HepG2 (cell line): ENCODE measurements at regions not wholly inside any gene's neighbourhood (a gene's known extent, or its start where the extent isn't known, plus 50 kb on each side); places are given as distances from the start of the nearest gene placed in this dataset.

ENCODE experiments used
- CHD4 ChIP-seq: fragments of 200-600 bp; sonication (generic); IDR thresholded peaks from 2 replicates; pipeline ENCODE4 v1.7.0; 2017; ENCODE audit warnings: mild to moderate bottlenecking, low read length, borderline replicate concordance
- HINFP ChIP-seq: sonication (generic); formaldehyde crosslinking; IDR thresholded peaks from 2 replicates; pipeline ENCODE4 v1.4.0; 2020; ENCODE audit warnings: low read depth, mild to moderate bottlenecking, missing genetic modification reagents
- HOXA5 ChIP-seq: sonication (generic); formaldehyde crosslinking; IDR thresholded peaks from 2 replicates; pipeline ENCODE4 v1.4.0; 2020; ENCODE audit warnings: missing genetic modification reagents
- PCBP1 ChIP-seq: fragments of 200-400 bp; formaldehyde crosslinking; IDR thresholded peaks from 2 replicates; pipeline ENCODE4 v1.6.1; 2017; ENCODE audit warnings: mild to moderate bottlenecking, low read depth, low read length, borderline replicate concordance
- PTBP1 ChIP-seq: fragments of 200-400 bp; formaldehyde crosslinking; IDR thresholded peaks from 2 replicates; pipeline ENCODE4 v1.6.1; 2018; ENCODE audit warnings: low read length, low read depth; ENCODE audit not compliant: poor library complexity, severe bottlenecking
- RBAK ChIP-seq: sonication (generic); formaldehyde crosslinking; IDR thresholded peaks from 2 replicates; pipeline ENCODE4 v1.5.1; 2020; ENCODE audit warnings: mild to moderate bottlenecking, missing genetic modification reagents
- SAP130 ChIP-seq: IDR thresholded peaks from 2 replicates; pipeline ENCODE4 v1.6.1; 2016; ENCODE audit warnings: low read depth
- SIX1 ChIP-seq: sonication (generic); formaldehyde crosslinking; IDR thresholded peaks from 2 replicates; pipeline ENCODE4 v1.4.0; 2020; ENCODE audit warnings: missing genetic modification reagents, borderline replicate concordance
- TCF7 ChIP-seq: sonication (generic); IDR thresholded peaks from 2 replicates; pipeline ENCODE4 v1.6.1; 2016; ENCODE audit warnings: antibody characterized with exemption, low read depth
- TRIM24 ChIP-seq: sonication (generic); formaldehyde crosslinking; IDR thresholded peaks from 2 replicates; pipeline ENCODE4 v1.8.0; 2022; ENCODE audit warnings: mild to moderate bottlenecking, missing genetic modification reagents
- TSC22D2 ChIP-seq: sonication (generic); formaldehyde crosslinking; IDR thresholded peaks from 2 replicates; pipeline ENCODE4 v1.5.1; 2020; ENCODE audit warnings: missing genetic modification reagents, mild to moderate bottlenecking, borderline replicate concordance
- ZBED4 ChIP-seq: sonication (generic); formaldehyde crosslinking; IDR thresholded peaks from 2 replicates; pipeline ENCODE4 v1.4.0; 2020; ENCODE audit warnings: missing genetic modification reagents, borderline replicate concordance
- ZBTB14 ChIP-seq: sonication (generic); formaldehyde crosslinking; IDR thresholded peaks from 2 replicates; pipeline ENCODE4 v1.4.0; 2020; ENCODE audit warnings: missing genetic modification reagents
- ZBTB42 ChIP-seq: sonication (generic); formaldehyde crosslinking; IDR thresholded peaks from 2 replicates; pipeline ENCODE4 v1.5.0; 2020; ENCODE audit warnings: mild to moderate bottlenecking, missing genetic modification reagents
- ZNF160 ChIP-seq: sonication (generic); formaldehyde crosslinking; IDR thresholded peaks from 2 replicates; pipeline ENCODE4 v1.8.0; 2022; ENCODE audit warnings: mild to moderate bottlenecking, inconsistent platforms, missing genetic modification reagents
- ZNF605 ChIP-seq: sonication (generic); formaldehyde crosslinking; IDR thresholded peaks from 2 replicates; pipeline ENCODE4 v1.8.0; 2022; ENCODE audit warnings: mild to moderate bottlenecking, missing genetic modification reagents
- ZNF670 ChIP-seq: sonication (generic); formaldehyde crosslinking; IDR thresholded peaks from 2 replicates; pipeline ENCODE4 v1.8.0; 2022; ENCODE audit warnings: mild to moderate bottlenecking, missing genetic modification reagents, borderline replicate concordance
- ZNF7 ChIP-seq: IDR thresholded peaks from 2 replicates; pipeline ENCODE4 v1.6.1; 2016; ENCODE audit warnings: missing biosample characterization, missing genetic modification reagents
- ZNF75D ChIP-seq: sonication (generic); formaldehyde crosslinking; IDR thresholded peaks from 2 replicates; pipeline ENCODE4 v1.8.1; 2023; ENCODE audit warnings: missing genetic modification reagents, mild to moderate bottlenecking, borderline replicate concordance

GRCh38 chr2:42928161-42928691 lies 135.8 kb upstream of the HAAO start (continued):
- TF ChIP-seq ZBTB14 (CRISPR knock-in tag) (no peak), SIX1 (CRISPR knock-in tag) (no peak), ZNF75D (CRISPR knock-in tag) (no peak), CHD4 (no peak; the same call in 1 of the 2 replicates), ZNF160 (CRISPR knock-in tag) (no peak), ZBTB42 (CRISPR knock-in tag) (no peak; the same call in 1 of the 2 replicates), PTBP1 (no peak), ZBED4 (no peak), ZNF670 (CRISPR knock-in tag) (peak; percentile 63; the same call in 1 of the 2 replicates), SAP130 (CRISPR knock-in tag) (0 out of 2 replicates have a peak, but pooled peaks have one; percentile 45), HINFP (CRISPR knock-in tag) (peak; percentile 67; the same call in 1 of the 2 replicates), RBAK (CRISPR knock-in tag) (no peak), TCF7 (peak; percentile 49; the same call in 1 of the 2 replicates), ZNF605 (CRISPR knock-in tag) (no peak), ZNF7 (CRISPR knock-in tag) (no peak), TRIM24 (CRISPR knock-in tag) (no peak), PCBP1 (no peak), TSC22D2 (CRISPR knock-in tag) (no peak), HOXA5 (no peak)
